ENCODE measurements at regions not wholly inside any gene's neighbourhood (a gene's known extent, or its start where the extent isn't known, plus 50 kb on each side); places are given as distances from the start of the nearest gene placed in this dataset.

DNA sequence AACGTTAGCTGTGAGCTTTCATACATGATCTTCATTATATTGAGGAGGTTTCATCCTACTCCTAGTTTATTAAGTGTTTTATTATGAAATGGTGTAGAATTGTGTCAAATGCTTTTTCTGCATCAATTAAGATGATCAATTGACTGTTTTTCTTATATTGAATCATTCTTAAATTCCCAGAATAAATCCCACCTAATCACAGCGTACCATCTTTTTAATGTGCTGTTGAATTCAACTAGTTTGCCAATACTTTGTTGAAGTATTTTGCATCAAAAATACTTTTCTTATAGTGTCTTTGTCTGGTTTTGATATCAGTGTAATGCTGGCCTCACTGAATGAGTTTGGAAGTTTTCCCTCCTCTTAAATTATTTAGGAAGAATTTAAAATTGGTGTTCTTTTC, 138.6 kb upstream of the SGCG start:
- TF ChIP-seq, protein P1, sequence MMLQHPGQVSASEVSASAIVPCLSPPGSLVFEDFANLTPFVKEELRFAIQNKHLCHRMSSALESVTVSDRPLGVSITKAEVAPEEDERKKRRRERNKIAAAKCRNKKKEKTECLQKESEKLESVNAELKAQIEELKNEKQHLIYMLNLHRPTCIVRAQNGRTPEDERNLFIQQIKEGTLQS (IDR thresholded peaks at IDR 0.05), result no peak
- TF ChIP-seq YY1 (IDR thresholded peaks at IDR 0.05; ENCODE audit: extremely low read depth, insufficient replicate concordance, low read depth, low read length), result no peak
- no peak for TF ChIP-seq EZH2 (IDR thresholded peaks at IDR 0.05)

All from HCT116 (cell line).